ENCODE measurements at regions not wholly inside any gene's neighbourhood (a gene's known extent, or its start where the extent isn't known, plus 50 kb on each side); places are given as distances from the start of the nearest gene placed in this dataset.

DNA sequence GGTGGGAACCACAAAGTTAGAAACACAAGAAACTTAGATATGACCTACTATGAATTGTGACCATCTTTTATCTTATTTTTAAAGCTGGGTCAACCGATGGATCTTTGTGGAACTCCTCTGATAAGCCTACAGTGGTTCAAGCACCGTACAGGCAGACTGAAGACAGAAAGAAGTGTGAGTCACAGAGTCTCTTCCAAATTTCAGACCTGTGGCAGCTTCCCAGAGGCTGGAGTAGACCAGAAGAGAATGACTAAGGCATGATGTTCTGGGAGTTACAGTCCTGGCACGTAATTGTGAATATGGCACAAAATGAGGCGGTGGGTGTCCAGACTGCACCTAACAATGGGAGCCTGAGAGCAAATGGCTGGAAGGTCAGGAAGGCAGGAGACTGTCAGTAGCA, 70.0 kb downstream of the LMO4 start:
- no peak for TF ChIP-seq E2F5 (CRISPR knock-in tag; IDR thresholded peaks at IDR 0.05)
- TF ChIP-seq, protein P1, sequence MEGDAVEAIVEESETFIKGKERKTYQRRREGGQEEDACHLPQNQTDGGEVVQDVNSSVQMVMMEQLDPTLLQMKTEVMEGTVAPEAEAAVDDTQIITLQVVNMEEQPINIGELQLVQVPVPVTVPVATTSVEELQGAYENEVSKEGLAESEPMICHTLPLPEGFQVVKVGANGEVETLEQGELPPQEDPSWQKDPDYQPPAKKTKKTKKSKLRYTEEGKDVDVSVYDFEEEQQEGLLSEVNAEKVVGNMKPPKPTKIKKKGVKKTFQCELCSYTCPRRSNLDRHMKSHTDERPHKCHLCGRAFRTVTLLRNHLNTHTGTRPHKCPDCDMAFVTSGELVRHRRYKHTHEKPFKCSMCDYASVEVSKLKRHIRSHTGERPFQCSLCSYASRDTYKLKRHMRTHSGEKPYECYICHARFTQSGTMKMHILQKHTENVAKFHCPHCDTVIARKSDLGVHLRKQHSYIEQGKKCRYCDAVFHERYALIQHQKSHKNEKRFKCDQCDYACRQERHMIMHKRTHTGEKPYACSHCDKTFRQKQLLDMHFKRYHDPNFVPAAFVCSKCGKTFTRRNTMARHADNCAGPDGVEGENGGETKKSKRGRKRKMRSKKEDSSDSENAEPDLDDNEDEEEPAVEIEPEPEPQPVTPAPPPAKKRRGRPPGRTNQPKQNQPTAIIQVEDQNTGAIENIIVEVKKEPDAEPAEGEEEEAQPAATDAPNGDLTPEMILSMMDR (IDR thresholded peaks at IDR 0.05) = no peak
